GM21529 (cell line): ENCODE measurements at regions not wholly inside any gene's neighbourhood (a gene's known extent, or its start where the extent isn't known, plus 50 kb on each side); places are given as distances from the start of the nearest gene placed in this dataset.

Experiments
- ATAC-seq: cut with Tn5 transposase; IDR thresholded peaks from one replicate; pipeline ENCODE4 v1.9.1; 2021; ENCODE audit not compliant: unreplicated experiment

DNA sequence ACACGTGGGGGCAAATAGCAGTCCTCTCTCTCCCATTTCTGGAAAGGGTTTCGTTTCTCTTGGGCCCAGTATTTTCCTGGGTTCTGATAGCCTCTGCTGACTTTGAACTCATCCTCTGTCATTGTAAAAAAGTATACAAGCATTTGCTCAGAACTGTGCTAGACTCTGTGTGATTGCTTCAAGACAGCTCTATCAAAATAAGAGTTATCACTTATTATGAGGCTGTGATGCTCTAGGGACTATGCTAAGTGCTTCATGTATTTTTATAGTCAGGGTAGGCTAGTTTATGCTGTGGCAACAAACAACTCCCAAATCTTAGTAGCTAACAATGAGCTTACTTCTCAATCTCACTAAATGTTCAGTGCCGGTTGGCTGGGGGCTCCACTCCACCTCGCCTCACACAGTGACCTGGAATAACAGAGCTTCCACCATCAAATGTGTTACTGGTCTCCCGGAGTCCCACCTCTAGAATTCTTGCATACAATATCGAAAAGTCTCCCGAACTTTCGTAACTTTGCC, 110.8 kb upstream of the CDC42EP3 start:
- no peak for ATAC-seq

DNA sequence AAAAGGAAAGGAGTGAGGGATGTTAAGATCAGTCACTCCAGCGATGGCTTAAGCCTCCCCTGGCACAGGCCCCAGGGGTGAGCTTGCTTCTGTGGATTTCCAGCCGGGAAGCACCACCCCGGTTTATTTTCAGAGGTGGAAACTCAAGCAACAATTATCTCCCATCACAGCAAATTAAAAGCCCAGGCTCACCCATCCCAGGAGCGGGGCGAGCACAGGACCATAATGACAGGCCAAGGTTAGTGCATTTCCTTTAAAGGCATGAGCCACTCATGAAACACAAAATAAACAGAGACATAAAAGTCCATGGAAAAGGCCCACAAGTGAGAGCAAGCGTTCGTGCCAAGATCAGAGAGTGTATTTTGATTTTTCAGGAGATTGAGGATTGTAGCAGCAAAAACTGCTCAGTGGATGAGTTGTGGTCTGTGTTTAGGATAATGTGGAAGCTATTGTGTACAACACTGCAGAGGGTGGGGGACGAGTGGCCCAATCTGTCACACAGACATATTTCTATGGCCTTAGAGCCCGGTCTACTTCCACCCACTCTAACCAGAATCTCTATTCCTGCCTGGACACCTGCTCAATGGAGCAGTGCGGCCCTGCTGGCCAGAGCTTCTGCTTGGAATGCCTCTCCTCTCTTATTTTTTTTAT, 111.4 kb upstream of the CDC42EP3 start:
- ATAC-seq = no peak

DNA sequence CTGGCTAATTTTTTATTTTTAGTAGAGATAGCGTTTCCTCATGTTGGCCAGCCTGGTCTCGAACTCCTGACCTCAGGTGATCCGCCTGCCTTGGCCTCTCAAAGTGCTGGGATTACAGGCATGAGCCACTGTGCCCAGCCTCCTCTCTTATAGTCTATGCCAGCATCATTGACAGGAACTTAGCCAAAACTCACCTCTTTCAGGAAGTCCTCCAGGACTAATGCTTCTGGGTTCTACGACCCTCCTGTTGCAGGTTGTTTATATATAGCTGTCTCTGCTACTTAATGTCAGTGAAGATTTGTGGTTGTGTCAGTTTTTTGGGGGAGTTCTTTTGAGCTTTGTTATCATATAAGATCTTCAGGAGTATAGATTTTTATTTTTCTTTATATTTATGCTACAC, 112.1 kb upstream of the CDC42EP3 start:
- ATAC-seq = no peak

DNA sequence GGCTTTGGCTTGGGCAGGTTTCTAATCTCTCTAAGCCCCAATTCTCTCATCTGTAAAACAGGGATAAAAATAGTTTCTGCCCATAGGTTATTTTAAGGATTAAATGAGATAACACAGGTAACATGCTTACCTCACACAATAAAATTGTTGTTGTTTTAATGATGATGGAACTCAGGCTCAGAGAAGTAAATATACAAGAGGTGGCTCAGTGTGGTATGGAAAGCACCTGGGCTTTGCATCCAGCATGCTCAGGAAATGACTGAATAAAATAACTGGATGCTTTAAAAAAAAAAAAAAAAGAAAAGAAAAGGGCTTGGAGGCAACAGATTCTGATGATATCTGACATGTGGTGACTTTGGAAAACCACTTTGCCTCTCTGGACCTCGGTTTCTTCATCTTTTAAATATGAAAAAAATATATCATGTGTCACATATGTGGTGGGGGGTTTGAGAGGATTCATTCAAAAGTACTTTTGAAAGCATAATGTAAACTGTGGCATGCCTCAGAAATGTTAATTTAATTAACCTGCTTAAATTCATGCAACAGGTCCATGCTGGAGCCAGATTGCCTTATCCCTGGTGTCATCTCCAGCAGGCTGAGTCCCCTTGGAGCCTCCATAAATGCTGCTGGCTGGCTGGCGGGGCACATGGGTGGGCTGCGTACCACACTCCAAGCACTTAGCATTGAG, 112.8 kb upstream of the CDC42EP3 start:
- ATAC-seq = no peak

DNA sequence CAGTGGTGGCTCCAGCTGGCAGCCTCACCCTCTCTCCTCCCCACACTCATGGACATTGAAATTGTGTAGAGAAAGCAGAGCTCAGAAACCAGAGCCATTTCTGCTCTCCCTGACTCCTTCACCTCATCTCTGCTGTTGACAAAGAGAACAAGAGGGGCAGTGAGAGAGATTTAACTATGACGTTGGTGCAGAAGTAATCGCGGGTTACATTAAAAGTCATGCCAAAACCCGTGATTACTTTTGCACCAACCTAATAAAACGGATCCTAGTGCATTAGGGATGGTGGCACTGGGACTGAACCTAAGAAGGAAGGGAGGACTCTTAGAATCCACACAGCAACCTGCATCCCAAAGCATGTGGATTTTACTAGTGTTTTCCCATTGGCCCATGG, 113.3 kb upstream of the CDC42EP3 start:
- ATAC-seq = no peak

DNA sequence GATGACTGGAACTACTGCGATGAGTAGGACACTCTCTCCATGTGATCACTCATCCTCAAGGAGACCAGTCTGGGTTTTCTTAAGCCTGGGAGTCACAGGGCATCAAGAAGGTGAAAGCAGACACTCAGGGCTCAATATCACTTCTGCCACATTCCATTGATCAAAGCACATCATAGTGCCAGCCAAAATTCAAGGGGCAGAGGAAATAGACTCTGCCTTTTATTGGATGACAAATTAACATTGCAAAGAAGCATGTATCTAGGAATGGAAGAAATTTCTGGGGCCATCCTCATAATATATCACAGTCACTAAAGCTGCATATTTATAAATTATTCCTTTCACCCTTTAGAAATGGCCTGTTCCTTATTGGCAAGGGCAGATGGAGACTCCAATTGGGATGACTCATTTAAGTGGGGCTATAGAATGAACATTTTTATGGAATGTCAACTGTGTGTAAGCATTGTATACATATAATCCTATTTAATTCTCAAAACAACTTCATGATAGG, 114.8 kb upstream of the CDC42EP3 start:
- ATAC-seq = no peak

DNA sequence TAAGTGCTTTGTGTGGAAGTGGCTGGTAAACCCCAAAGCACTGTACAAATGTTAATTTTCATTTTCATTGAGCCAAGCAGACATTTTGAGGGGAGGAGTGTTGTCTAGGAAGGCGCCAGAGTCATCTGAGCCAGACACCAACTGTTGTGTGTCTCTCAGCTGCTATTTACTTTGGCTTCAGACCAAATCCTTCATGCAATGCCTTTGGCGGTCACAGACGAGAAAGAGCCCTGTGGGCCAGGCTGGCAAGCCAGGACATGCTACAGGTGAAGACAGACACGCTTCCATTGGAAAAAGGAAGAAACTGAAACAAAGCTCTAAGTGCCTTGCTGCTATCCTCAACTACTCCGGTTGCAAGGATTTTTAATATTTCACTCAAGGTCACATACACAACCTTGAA, 115.4 kb upstream of the CDC42EP3 start:
- ATAC-seq = no peak

DNA sequence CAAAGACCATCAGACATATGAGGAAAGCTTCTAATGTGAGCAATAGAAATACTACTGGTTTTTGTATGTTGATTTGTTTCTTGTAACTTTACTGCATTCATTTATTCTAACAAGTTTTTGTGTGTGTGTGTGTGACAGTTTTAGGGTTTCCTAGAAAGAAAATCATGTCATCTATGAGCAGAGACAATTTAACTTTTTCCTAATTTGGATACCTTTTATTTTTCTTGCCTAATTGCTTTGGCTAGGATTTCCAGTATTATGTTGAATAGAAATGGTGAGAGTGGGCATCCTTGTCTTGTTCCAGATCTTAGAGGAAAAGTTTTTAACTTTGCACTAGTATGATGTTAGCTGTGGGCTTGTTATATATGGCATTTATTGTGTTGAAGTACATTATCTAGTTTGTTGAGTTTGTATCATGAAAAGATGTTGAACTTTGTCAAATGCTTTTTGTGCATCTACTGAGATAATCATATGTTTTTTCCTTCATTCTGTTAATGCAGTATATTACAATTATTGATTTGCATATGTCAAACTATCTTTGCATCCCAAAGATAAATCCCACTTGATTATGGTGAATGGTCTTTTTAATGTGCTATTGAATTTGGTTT, 117.3 kb upstream of the CDC42EP3 start:
- no peak for ATAC-seq

DNA sequence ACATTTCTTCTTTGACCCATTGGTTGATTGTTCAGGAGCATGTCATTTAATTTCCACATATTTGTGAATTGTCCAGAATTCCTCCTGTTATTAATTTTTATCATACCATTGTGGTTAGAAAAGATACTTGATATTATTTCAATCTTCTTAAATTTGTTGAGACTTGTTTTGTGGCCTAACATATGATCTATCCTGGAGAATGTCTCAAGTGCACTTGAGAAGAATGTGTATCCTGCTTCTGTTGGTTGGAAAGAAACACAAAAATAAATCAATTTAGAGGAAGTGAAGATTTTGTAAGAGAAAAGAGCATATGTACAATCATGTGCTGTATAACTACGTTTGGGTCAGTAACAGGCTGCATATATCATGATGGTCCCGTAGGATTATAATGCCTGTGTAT, 118.6 kb upstream of the CDC42EP3 start:
- no peak for ATAC-seq

DNA sequence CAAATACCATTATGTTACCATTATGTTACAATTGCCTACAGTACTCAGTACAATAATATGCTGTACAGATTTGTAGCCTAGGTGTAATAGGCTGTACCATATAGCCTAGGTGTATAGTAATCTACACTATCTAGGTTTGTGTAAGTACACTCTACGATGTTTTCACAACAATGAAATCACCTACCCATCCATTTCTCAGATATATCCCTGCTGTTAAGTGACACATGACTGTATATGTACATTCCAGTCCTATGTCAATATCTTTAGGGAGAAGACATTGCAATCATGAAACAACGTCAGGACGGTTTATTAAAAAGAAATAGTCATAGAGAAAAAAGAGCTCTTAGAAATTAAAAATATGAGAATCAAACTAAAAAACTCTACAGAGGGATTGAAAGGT, 119.0 kb upstream of the CDC42EP3 start:
- no peak for ATAC-seq

DNA sequence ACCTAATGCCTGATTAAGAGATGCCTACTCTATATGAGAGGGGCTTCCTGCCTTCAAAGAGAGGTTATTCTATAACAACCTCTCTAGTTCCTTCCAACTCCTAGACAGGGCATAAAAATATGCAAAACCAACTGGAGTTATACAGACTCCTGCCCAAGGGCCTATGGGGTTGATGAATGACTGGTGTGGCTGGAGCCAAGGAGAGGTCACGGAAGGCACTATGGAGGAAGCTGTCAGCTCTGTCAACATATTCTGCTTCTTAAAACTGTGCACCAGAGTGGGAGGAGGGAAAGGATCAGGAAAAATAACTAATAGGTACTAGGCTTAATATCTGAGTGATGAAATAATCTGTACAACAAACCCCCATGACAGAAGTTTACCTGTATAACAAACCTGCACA, 120.9 kb upstream of the CDC42EP3 start:
- no peak for ATAC-seq

DNA sequence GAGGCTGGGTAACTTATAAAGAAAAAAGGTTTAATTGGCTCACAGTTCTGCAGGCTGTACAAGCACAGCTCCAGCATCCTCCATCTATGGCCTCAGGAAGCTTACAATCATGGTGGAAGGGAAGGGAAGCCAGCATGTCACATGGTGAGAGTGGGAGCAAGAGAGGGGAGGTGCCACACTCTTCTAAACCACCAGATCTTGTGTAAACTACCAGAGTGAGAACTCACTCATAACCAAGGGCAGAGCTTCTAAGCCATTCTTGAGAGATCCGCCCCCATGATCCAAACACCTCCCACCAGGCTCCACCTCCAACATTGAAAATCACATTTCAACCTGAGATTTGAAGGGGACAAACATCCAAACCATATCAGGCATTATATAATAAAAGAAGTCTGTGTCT, 121.6 kb upstream of the CDC42EP3 start:
- no peak for ATAC-seq

DNA sequence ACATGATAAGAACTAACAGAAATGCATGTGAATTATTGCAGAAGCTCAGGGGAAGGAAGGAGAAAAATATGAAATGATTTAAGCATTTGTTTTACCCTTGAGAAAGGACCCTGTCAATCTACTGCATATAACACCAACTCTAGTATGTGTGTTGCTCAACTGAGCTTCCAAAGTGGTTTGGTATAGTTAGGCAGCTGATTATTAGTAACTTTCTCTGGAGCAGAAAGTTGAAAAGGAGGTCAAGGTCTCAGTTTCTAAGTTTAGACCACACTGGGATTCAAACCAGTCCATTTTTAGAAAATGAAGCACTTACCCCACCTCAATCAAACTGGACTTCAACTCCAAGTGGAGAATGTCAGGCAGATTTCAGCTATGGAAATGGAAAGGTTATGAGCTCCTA, 123.3 kb upstream of the CDC42EP3 start:
- ATAC-seq = no peak

DNA sequence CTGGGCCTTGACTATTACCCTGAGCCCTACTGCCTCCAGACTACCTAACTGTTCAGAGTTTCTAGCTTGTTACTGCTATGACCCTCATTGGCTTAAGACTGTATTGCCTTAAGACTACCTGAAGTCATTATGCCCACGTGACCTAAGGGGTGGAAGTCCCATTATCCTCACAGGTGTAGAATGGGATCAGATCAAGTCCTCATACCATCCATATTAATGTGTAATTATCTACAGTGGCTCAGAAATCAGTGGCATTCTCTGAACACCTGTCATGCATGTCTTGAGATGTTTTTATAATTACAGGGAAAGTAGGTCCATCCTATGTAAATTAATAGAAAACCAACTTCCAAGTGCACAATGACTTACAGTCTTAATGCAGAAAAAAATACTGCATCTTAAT, 124.0 kb upstream of the CDC42EP3 start:
- ATAC-seq = no peak

DNA sequence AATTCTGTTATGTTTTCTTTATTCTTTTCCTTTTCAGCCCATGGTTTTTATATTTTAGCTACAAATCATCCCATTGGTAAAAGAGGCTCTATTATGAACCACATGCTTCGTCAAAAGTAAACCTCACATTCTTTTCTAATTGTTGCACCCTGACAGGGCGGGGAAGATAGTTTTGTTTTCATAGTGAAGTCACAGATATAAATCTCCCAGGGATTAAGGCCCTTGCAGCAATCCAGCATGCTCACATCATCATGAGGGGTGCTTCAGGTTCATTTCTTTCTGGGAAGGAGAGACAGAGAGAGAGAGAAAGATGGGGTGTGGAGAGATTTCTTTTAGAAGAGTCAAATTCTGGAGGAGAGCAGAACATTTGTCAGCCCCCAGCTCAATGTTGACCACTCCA, 124.5 kb upstream of the CDC42EP3 start:
- ATAC-seq = no peak

DNA sequence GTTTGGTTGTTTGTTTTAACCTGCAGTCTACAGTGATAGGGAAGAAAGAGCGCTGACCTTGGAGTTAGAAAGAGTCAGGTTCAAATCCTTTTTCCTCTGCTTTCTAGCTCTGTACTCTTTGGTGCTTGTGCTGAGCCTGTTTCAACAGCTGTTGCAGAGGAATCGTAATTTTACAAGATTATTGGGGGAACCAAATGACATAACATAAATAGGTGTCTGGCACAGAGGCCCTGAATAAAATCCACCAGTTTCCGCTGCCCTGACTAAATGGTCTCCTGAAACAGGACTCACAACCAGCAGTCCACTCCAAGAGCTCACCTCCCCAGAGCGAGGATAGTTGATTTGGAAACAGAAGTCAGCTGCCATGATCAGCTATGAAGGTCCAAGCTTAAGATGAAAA, 125.0 kb upstream of the CDC42EP3 start:
- ATAC-seq = no peak

DNA sequence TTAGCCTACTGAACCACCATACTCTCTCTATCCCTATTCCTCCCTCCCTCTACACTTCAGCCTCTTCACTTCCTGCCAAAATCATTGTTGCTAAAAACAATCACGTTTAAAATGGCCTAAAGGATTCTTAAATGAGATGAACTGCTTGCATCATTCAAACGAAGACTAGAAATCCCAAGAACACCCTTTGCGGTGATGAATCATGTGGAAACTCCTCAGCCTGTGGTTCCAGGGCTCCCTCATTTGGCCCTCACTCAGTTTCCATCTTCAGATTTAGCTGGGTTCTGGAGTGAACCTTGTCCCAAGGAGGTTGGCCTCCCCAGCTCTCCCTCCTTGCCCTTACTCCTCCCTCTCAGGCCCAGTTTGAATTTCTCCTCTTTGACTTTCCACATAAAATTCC, 125.6 kb upstream of the CDC42EP3 start:
- no peak for ATAC-seq

DNA sequence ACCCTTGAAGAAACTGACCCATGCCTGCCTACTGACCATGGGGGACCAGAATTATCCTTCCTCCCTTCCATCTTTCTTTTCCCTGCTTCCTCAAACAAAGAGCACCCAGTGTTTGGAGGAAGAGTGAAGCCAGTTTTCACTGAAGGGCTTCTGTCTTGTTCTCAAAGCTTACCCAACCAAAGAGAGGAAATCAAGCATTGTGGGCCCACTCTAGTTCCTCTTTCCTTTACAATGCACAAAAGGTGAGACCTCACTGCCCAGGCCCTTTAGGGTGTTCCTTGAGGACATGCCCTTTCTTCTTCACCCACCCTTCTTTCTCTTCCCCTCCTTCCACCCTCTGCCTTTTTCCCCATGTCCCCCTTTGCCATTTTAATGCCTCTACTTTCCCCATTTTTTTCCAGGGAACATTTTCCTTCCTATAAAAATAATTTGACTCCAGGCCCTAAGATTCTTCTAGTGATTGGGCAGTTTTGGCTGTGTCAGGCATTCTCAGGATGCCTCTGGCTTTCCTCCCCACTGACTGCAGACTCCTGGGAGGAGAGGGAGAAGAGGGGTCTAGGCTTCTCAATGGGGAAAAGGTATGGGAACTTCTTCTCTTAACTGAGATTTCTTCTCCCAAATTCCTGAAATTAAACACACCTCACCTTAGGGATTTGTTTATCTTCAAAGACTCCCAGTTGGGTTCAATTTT, 126.6 kb upstream of the RMDN2 start:
- ATAC-seq = no peak

DNA sequence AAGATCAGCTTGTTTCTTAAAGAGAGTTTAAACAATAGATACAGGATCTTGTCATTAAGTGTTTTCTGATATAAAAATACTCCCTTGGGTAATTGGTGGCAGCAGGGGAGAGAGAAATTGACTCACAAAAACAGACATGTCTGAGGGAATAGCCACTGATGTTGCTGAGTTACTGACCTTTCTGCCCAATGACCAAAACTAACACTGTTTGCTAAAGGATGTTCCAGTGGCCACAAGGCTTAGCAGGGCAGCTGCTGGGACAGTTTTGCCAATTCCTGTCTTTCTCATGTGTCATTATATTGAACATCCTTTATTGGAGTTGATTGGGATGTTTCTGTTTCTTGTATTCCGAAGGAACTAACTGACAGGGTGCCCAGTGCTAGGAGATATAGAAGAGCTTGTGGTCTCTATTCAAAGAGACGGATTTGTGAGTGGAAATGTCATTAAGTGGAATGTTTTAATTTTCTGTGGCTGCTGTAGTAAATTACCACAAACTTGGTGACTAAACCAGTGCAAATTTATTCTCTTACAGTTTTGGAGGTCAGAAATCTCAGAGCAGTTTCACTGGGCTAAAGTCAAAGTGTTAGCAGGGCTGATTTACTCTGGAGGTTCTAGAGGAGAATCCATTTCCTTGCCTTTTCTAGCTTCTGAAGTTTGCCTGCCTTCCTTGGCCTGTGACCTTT, 124.8 kb upstream of the RMDN2 start:
- ATAC-seq = no peak

DNA sequence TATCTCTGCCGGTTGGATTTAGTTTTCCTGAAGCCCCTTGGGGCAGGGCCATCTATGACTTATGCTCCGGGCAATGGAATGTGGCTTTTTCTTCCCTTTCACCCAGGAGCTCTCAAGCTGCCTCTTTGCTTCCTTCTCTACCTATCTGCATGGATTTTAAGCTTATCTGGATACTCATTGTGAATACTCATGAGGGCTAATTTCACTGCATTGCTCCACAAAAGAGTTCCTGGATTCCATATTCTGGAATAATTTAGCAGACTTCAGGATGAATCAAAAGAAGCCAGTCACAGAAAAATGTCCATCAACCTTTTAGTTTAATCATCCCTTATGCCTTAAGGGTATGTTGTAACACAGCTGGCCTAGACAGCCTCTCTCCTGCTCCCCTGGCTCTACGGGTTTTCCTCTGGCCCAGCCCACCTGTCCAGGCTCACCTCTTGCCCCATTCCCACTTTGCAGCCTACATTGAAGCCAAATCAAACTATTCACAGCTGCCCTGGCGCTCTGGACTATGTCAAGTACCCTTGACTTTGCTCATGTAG, 122.8 kb upstream of the RMDN2 start:
- ATAC-seq = no peak

DNA sequence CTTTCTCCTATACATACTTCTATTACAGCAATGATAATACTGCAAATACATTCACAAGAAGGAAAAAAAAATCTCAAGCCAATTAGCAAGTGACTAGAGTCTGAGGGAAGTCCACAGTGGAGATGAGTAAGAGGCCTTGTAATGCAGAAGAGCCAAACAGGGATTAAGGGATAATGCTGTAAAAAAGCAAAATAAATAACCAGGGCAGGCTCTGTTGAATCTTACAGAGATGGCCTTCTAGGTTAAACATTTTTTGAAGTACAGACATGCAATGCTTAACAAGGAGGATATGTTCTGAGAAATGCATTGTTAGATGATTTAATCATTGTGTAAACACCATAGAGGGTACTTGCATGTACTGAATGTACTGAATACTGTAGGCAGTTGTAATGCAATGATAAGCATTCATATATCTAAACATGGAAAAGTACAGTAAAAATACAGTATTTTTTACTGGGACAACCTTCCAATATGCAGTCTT, 122.1 kb upstream of the RMDN2 start:
- no peak for ATAC-seq
